ENCODE measurements at regions not wholly inside any gene's neighbourhood (a gene's known extent, or its start where the extent isn't known, plus 50 kb on each side); places are given as distances from the start of the nearest gene placed in this dataset.
"Not testable (repeated sequence)": the region's sequence is repeated elsewhere in the genome, so short reads cannot be mapped to it uniquely, and the experiment has no call there.

- DNase-seq (ENCODE audit: extremely low read depth, low read depth) = no peak
Measured at GRCh38 chrX:39484159-39485068, 613.3 kb downstream of the BCOR start.

GRCh38 chrX:39487166-39487968, 610.4 kb downstream of the BCOR start:
- no peak for DNase-seq (ENCODE audit: extremely low read depth, low read depth)

- DNase-seq (ENCODE audit: extremely low read depth, low read depth) = no peak
Measured at GRCh38 chrX:39487969-39488330, 609.8 kb downstream of the BCOR start.

- no peak for DNase-seq (ENCODE audit: extremely low read depth, low read depth)
Measured at GRCh38 chrX:39491548-39492297, 606.0 kb downstream of the BCOR start.

- DNase-seq (ENCODE audit: extremely low read depth, low read depth) = no peak
Measured at GRCh38 chrX:39492497-39493162, 605.1 kb downstream of the BCOR start.

GRCh38 chrX:39493168-39493567, 604.6 kb downstream of the BCOR start:
- no peak for DNase-seq (ENCODE audit: extremely low read depth, low read depth)

GRCh38 chrX:39497117-39497516, 600.6 kb downstream of the BCOR start:
- not testable (repeated sequence) for DNase-seq (ENCODE audit: extremely low read depth, low read depth)

- no peak for DNase-seq (ENCODE audit: extremely low read depth, low read depth)
Measured at GRCh38 chrX:39497702-39498265, 600.0 kb downstream of the BCOR start.

GRCh38 chrX:39499996-39500395, 597.8 kb downstream of the BCOR start:
- DNase-seq (ENCODE audit: extremely low read depth, low read depth) = no peak

- DNase-seq (ENCODE audit: extremely low read depth, low read depth) = no peak
Measured at GRCh38 chrX:39501822-39502221, 595.9 kb downstream of the BCOR start.

- no peak for DNase-seq (ENCODE audit: extremely low read depth, low read depth)
Measured at GRCh38 chrX:39502486-39502885, 595.3 kb downstream of the BCOR start.

GRCh38 chrX:39504227-39504626, 593.5 kb downstream of the BCOR start:
- DNase-seq (ENCODE audit: extremely low read depth, low read depth) = no peak

- DNase-seq (ENCODE audit: extremely low read depth, low read depth) = no peak
Measured at GRCh38 chrX:39504850-39505259, 592.9 kb downstream of the BCOR start.

- no peak for DNase-seq (ENCODE audit: extremely low read depth, low read depth)
Measured at GRCh38 chrX:39506131-39506530, 591.6 kb downstream of the BCOR start.

- no peak for DNase-seq (ENCODE audit: extremely low read depth, low read depth)
Measured at GRCh38 chrX:39507034-39507433, 590.7 kb downstream of the BCOR start.

- DNase-seq (ENCODE audit: extremely low read depth, low read depth) = no peak
Measured at GRCh38 chrX:39507617-39508299, 590.0 kb downstream of the BCOR start.

- DNase-seq (ENCODE audit: extremely low read depth, low read depth) = no peak
Measured at GRCh38 chrX:39508300-39508692, 589.5 kb downstream of the BCOR start.

GRCh38 chrX:39509157-39509556, 588.6 kb downstream of the BCOR start:
- no peak for DNase-seq (ENCODE audit: extremely low read depth, low read depth)

- DNase-seq (ENCODE audit: extremely low read depth, low read depth) = no peak
Measured at GRCh38 chrX:39513836-39514235, 583.9 kb downstream of the BCOR start.

GRCh38 chrX:39514801-39515200, 583.0 kb downstream of the BCOR start:
- DNase-seq (ENCODE audit: extremely low read depth, low read depth) = no peak

Data from NCI-H460 (cell line).